NB4 (cell line): ENCODE measurements at regions not wholly inside any gene's neighbourhood (a gene's known extent, or its start where the extent isn't known, plus 50 kb on each side); places are given as distances from the start of the nearest gene placed in this dataset.

Experiments
- DNase-seq: peaks from one replicate; pipeline ENCODE4 v3.0.0; 2010; ENCODE audit warnings: low read depth
- H3K4me3 ChIP-seq: one replicate; pipeline ENCODE4 v1.5.1; 2011; ENCODE audit warnings: mild to moderate bottlenecking, low read depth, low read length, moderate library complexity
- CTCF ChIP-seq: IDR thresholded peaks from one replicate; pipeline ENCODE4 v1.5.1; 2012; ENCODE audit warnings: low read depth, low read length
- MAX ChIP-seq: IDR thresholded peaks from 2 replicates; pipeline ENCODE4 v1.6.1; 2011; ENCODE audit warnings: low read depth, low read length
- MYC ChIP-seq: IDR thresholded peaks from 2 replicates; pipeline ENCODE4 v1.6.1; 2011; ENCODE audit warnings: low read depth, low read length
- POLR2A ChIP-seq: IDR thresholded peaks from 2 replicates; pipeline ENCODE4 v1.6.1; 2011; ENCODE audit warnings: mild to moderate bottlenecking; ENCODE audit not compliant: insufficient read length; ENCODE audit errors: extremely low read depth

- H3K4me3 ChIP-seq = no peak overlapping the region
- TF ChIP-seq CTCF (no peak), MAX (no peak)
- DNase-seq = no peak
These were observed 375.6 kb downstream of the GBA3 start for GRCh38 chr4:23068287-23068686.

- no peak for TF ChIP-seq CTCF
- TF ChIP-seq MYC = no peak
- TF ChIP-seq POLR2A = no peak
- no peak for TF ChIP-seq MAX
- no peak for DNase-seq
- no peak overlapping the region for H3K4me3 ChIP-seq
These were observed 369.5 kb downstream of the GBA3 start for GRCh38 chr4:23062188-23062587.

GRCh38 chr4:23061431-23061830, 368.7 kb downstream of the GBA3 start:
- no peak for TF ChIP-seq MAX
- TF ChIP-seq CTCF = no peak
- no peak for TF ChIP-seq POLR2A
- TF ChIP-seq MYC = no peak
- no peak overlapping the region for H3K4me3 ChIP-seq
- DNase-seq = peak; percentile 2

GRCh38 chr4:23060776-23061175, 368.0 kb downstream of the GBA3 start:
- TF ChIP-seq MAX (no peak), MYC (no peak), CTCF (no peak), POLR2A (no peak)
- no peak for DNase-seq

GRCh38 chr4:23058165-23058776, 365.5 kb downstream of the GBA3 start:
- TF ChIP-seq POLR2A (no peak), CTCF (no peak), MAX (no peak), MYC (no peak)
- DNase-seq = no peak
- no peak overlapping the region for H3K4me3 ChIP-seq

More at GRCh38 chr4:23060776-23061175, 368.0 kb downstream of the GBA3 start:
- H3K4me3 ChIP-seq = no peak overlapping the region

- no peak overlapping the region for H3K4me3 ChIP-seq
- TF ChIP-seq POLR2A (no peak), MYC (no peak), MAX (no peak), CTCF (no peak)
- DNase-seq = no peak
These were observed 348.8 kb downstream of the GBA3 start for GRCh38 chr4:23041501-23041900.
